ENCODE measurements at regions not wholly inside any gene's neighbourhood (a gene's known extent, or its start where the extent isn't known, plus 50 kb on each side); places are given as distances from the start of the nearest gene placed in this dataset.

DNA sequence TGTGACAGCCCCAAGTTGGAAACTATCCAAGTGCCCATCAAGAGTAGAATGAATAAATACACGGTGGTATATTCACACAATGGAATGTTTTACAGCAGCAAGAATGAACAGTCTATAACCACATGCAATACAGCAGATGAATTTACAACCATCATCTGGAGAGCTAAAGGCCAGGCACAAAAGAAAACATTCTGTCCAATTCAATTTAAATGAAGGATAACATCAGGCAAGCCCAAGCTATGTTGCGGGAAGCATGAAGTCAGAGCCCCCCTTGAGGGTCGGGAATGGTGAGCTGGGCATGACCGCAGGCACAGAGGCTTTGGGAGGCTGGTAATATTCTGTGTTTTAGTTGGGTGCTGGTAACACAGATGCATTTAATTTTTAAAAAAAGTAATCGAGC, 76.0 kb downstream of the SYNE3 start:
- Histone ChIP-seq H3K36me3 (peaks cover under 1 to 68% (median 56%) of the 10 kb centered on the region in 4 donors), H3K27ac (replicated peaks in 1 of 4) (no peak overlapping the region), H3K27me3 (peaks cover 0 to 7% (median 0%) of the 10 kb centered on the region in 4 donors), H3K4me1 (peaks cover 0 to 7% (median 3%) of the 10 kb centered on the region in 4 donors), H3K9me3 (no peaks in the 10 kb centered on the region), H3K4me3 (no peak overlapping the region)
- 75% methylated on average over 5 of the region's 5 CpGs for WGBS
- no peak for DNase-seq (ENCODE audit: extremely low spot score)
- intact Hi-C loops (cut with DNase I): loop anchor here (5.0 kb wide), 1 partner anchor 87 kb away; no protein-coding TSS in a partner anchor
- TF ChIP-seq POLR2A (IDR thresholded peaks at IDR 0.05; ENCODE audit: low read depth) (no peak), POLR2AphosphoS5 (IDR thresholded peaks at IDR 0.05) (no peak), EP300 (IDR thresholded peaks at IDR 0.05) (no peak)
- TF ChIP-seq, protein P1, sequence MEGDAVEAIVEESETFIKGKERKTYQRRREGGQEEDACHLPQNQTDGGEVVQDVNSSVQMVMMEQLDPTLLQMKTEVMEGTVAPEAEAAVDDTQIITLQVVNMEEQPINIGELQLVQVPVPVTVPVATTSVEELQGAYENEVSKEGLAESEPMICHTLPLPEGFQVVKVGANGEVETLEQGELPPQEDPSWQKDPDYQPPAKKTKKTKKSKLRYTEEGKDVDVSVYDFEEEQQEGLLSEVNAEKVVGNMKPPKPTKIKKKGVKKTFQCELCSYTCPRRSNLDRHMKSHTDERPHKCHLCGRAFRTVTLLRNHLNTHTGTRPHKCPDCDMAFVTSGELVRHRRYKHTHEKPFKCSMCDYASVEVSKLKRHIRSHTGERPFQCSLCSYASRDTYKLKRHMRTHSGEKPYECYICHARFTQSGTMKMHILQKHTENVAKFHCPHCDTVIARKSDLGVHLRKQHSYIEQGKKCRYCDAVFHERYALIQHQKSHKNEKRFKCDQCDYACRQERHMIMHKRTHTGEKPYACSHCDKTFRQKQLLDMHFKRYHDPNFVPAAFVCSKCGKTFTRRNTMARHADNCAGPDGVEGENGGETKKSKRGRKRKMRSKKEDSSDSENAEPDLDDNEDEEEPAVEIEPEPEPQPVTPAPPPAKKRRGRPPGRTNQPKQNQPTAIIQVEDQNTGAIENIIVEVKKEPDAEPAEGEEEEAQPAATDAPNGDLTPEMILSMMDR (IDR thresholded peaks at IDR 0.05): no peak

DNA sequence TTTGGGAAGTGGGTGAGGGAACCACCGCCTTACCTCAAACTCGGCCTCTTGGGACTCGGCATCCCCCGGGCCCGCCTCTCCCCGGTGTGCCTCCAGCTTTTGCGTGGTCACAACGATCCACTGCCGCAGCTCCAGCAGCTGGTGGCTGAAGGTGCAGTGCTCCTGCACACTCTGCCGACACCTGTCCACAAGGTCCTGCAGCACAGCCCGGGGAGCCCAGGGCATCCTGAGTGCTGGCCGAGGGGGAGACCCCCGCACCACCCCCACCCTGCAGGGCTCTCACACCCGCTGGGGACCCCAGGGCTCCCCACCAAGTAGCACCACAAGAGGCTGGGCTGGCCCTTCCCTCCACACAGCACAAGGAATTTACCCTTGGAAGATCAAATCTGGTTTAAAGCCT, 76.6 kb downstream of the SYNE3 start:
- 95% methylated on average over 3 of the region's 14 CpGs for WGBS
- no peak for DNase-seq (ENCODE audit: extremely low spot score)
- TF ChIP-seq POLR2A (IDR thresholded peaks at IDR 0.05; ENCODE audit: low read depth) (no peak), POLR2AphosphoS5 (IDR thresholded peaks at IDR 0.05) (no peak), EP300 (IDR thresholded peaks at IDR 0.05) (no peak)
- TF ChIP-seq, protein P1 (IDR thresholded peaks at IDR 0.05): no peak
- Histone ChIP-seq H3K9me3 (no peaks in the 10 kb centered on the region), H3K4me1 (peaks cover 0 to 7% (median 3%) of the 10 kb centered on the region in 4 donors), H3K27me3 (peaks cover 0 to 7% (median 0%) of the 10 kb centered on the region in 4 donors), H3K27ac (replicated peaks in 1 of 4) (no peak overlapping the region), H3K36me3 (peaks cover 0 to 64% (median 53%) of the 10 kb centered on the region in 4 donors), H3K4me3 (no peak overlapping the region)
- intact Hi-C loops (cut with DNase I): loop anchor here (5.0 to 10.0 kb wide), 2 partner anchors 87 to 555 kb away; no protein-coding TSS in a partner anchor

DNA sequence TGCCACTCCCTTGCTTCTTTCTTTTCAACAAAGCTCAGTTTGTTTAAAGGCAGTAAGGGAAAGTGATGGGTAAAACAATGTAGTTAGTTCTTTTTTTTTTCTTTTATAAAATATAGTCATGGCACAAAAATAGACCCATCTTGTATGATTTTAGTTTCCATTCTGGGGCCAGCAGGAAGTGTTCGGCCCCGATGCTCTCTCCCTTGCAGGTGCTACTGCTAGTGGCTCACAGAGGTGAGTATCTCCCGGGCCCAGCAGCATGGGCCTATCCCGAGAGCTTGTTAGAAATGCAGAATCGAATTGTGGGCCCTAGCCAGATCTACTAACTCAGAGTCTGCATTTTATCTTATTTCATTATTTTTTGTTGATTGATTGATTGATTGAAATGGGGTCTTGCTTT, 78.7 kb downstream of the SYNE3 start:
- DNase-seq (ENCODE audit: extremely low spot score): no peak
- peaks cover 0 to 4% (median 1%) of the 10 kb centered on the region in 4 donors for H3K4me1 ChIP-seq
- H3K36me3 ChIP-seq: peaks cover 0 to 78% (median 61%) of the 10 kb centered on the region in 4 donors
- no peaks in the 10 kb centered on the region for H3K9me3 ChIP-seq
- intact Hi-C loops (cut with DNase I): loop anchor here (10.0 kb wide), 1 partner anchor 557 kb away; no protein-coding TSS in a partner anchor
- peaks cover 0 to 7% (median 0%) of the 10 kb centered on the region in 4 donors for H3K27me3 ChIP-seq
- H3K27ac ChIP-seq (replicated peaks in 1 of 4): no peak overlapping the region
- WGBS: 97% methylated on average over 5 of the region's 5 CpGs
- no peak overlapping the region for H3K4me3 ChIP-seq
- TF ChIP-seq EP300 (IDR thresholded peaks at IDR 0.05) (no peak), POLR2A (IDR thresholded peaks at IDR 0.05; ENCODE audit: low read depth) (no peak), POLR2AphosphoS5 (IDR thresholded peaks at IDR 0.05) (no peak)
- TF ChIP-seq, protein P1 (IDR thresholded peaks at IDR 0.05): no peak

DNA sequence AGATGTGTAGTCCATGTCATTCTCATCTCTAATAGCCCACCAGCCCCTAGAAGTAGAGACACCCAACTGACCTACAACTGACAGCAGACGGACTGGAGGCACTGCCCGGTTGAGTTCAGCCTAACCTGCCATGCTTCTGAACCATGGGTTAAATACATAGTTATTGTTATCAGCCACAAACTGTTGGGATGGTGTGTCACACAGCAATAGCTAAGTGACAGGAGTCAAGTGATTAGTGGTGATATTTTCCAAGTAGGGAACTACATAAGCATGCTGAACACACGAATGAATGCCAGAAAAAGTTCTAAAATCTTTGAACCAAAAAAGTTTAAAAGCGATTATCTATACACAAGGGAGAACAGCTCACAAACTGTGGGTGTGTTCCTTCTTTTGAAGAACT, 80.1 kb downstream of the SYNE3 start:
- WGBS: 91% methylated on average over 4 of the region's 4 CpGs
- Histone ChIP-seq H3K4me1 (peaks cover 4 to 9% (median 8%) of the 10 kb centered on the region in 4 donors), H3K4me3 (no peak overlapping the region), H3K36me3 (peaks cover 3 to 86% (median 68%) of the 10 kb centered on the region in 4 donors), H3K27me3 (peaks cover 0 to 7% (median 0%) of the 10 kb centered on the region in 4 donors), H3K27ac (replicated peaks in 1 of 4) (no peak overlapping the region), H3K9me3 (no peaks in the 10 kb centered on the region)
- intact Hi-C loops (cut with DNase I): loop anchor here (10.0 kb wide), 1 partner anchor 558 kb away; no protein-coding TSS in a partner anchor
- DNase-seq (ENCODE audit: extremely low spot score): no peak
- TF ChIP-seq EP300 (IDR thresholded peaks at IDR 0.05): no peak
- no peak for TF ChIP-seq POLR2A (IDR thresholded peaks at IDR 0.05; ENCODE audit: low read depth)
- TF ChIP-seq, protein P1 (IDR thresholded peaks at IDR 0.05): no peak
- TF ChIP-seq POLR2AphosphoS5 (IDR thresholded peaks at IDR 0.05): no peak
